GM18909 (cell line): ENCODE measurements at regions not wholly inside any gene's neighbourhood (a gene's known extent, or its start where the extent isn't known, plus 50 kb on each side); places are given as distances from the start of the nearest gene placed in this dataset.
"Not testable (repeated sequence)": the region's sequence is repeated elsewhere in the genome, so short reads cannot be mapped to it uniquely, and the experiment has no call there.

Source experiments
- ATAC-seq: cut with Tn5 transposase; IDR thresholded peaks from one replicate; pipeline ENCODE4 v1.9.1; 2021; ENCODE audit warnings: mild to moderate bottlenecking; ENCODE audit not compliant: unreplicated experiment, poor library complexity

GRCh38 chr21:27369978-27370571 is 403.2 kb upstream of the ADAMTS5 start:
- no peak for ATAC-seq

- ATAC-seq = no peak
Measured at GRCh38 chr21:27369234-27369633, 402.3 kb upstream of the ADAMTS5 start.

GRCh38 chr21:27366646-27367235 is 399.9 kb upstream of the ADAMTS5 start:
- ATAC-seq = no peak

- ATAC-seq = no peak
Measured at GRCh38 chr21:27366036-27366435, 399.1 kb upstream of the ADAMTS5 start.

GRCh38 chr21:27365394-27365793 is 398.5 kb upstream of the ADAMTS5 start:
- ATAC-seq = no peak

- no peak for ATAC-seq
Measured at GRCh38 chr21:27363719-27364477, 397.0 kb upstream of the ADAMTS5 start.

- ATAC-seq = no peak
Measured at GRCh38 chr21:27362249-27362648, 395.4 kb upstream of the ADAMTS5 start.

GRCh38 chr21:27359141-27359540 is 392.3 kb upstream of the ADAMTS5 start:
- ATAC-seq = no peak

- no peak for ATAC-seq
Measured at GRCh38 chr21:27352885-27353284, 386.0 kb upstream of the ADAMTS5 start.

GRCh38 chr21:27346041-27346448 is 379.2 kb upstream of the ADAMTS5 start:
- no peak for ATAC-seq

GRCh38 chr21:27339902-27340301 is 373.0 kb upstream of the ADAMTS5 start:
- no peak for ATAC-seq

GRCh38 chr21:27338007-27338406 is 371.1 kb upstream of the ADAMTS5 start:
- not testable (repeated sequence) for ATAC-seq

- no peak for ATAC-seq
Measured at GRCh38 chr21:27333096-27333495, 366.2 kb upstream of the ADAMTS5 start.

GRCh38 chr21:27329255-27329851 is 362.5 kb upstream of the ADAMTS5 start:
- ATAC-seq = no peak

GRCh38 chr21:27326301-27326700 is 359.4 kb upstream of the ADAMTS5 start:
- no peak for ATAC-seq

- ATAC-seq = no peak
Measured at GRCh38 chr21:27323331-27323730, 356.4 kb upstream of the ADAMTS5 start.

GRCh38 chr21:27321791-27322190 is 354.9 kb upstream of the ADAMTS5 start:
- no peak for ATAC-seq

GRCh38 chr21:27320868-27321267 is 354.0 kb upstream of the ADAMTS5 start:
- ATAC-seq = no peak

GRCh38 chr21:27317601-27318000 is 350.7 kb upstream of the ADAMTS5 start:
- not testable (repeated sequence) for ATAC-seq

GRCh38 chr21:27315373-27315772 is 348.5 kb upstream of the ADAMTS5 start:
- no peak for ATAC-seq

GRCh38 chr21:27314131-27314530 is 347.2 kb upstream of the ADAMTS5 start:
- no peak for ATAC-seq
